H9 (cell line): ENCODE measurements at regions not wholly inside any gene's neighbourhood (a gene's known extent, or its start where the extent isn't known, plus 50 kb on each side); places are given as distances from the start of the nearest gene placed in this dataset.

ENCODE experiments used
- DNase-seq: peaks from one replicate; pipeline ENCODE4 v3.0.0-alpha.2; 2017
- H2AFZ ChIP-seq: one replicate; pipeline ENCODE4 v1.6.1; 2013; ENCODE audit warnings: mild to moderate bottlenecking, low read length, control low read depth, moderate library complexity
- H2AK5ac ChIP-seq: 2 replicates; pipeline ENCODE4 v1.6.1; 2013; ENCODE audit warnings: low read length, control low read depth, mixed read lengths; ENCODE audit not compliant: insufficient read length
- H2BK120ac ChIP-seq: one replicate; pipeline ENCODE4 v1.6.1; 2013; ENCODE audit warnings: low read depth, mild to moderate bottlenecking, low read length, control low read depth, inconsistent platforms; ENCODE audit not compliant: poor library complexity, severe bottlenecking
- H2BK12ac ChIP-seq: 2 replicates; pipeline ENCODE4 v1.6.1; 2013; ENCODE audit warnings: low read length, control low read depth, mixed read lengths, low read depth; ENCODE audit not compliant: insufficient read length
- H2BK15ac ChIP-seq: 2 replicates; pipeline ENCODE4 v1.6.1; 2013; ENCODE audit warnings: low read depth, low read length, control low read depth
- H2BK20ac ChIP-seq: one replicate; pipeline ENCODE4 v1.6.1; 2013; ENCODE audit warnings: low read depth, mild to moderate bottlenecking, low read length, control low read depth, inconsistent platforms; ENCODE audit not compliant: poor library complexity, severe bottlenecking
- H2BK5ac ChIP-seq: 2 replicates; pipeline ENCODE4 v1.6.1; 2013; ENCODE audit warnings: low read length, control low read depth, mixed read lengths; ENCODE audit not compliant: insufficient read length
- H3K14ac ChIP-seq: 2 replicates; pipeline ENCODE4 v1.6.1; 2013; ENCODE audit warnings: low read length, control low read depth; ENCODE audit not compliant: insufficient read depth
- H3K18ac ChIP-seq: 2 replicates; pipeline ENCODE4 v1.6.1; 2013; ENCODE audit warnings: low read depth, mild to moderate bottlenecking, mixed read lengths, low read length, control low read depth; ENCODE audit not compliant: insufficient read length
- H3K23ac ChIP-seq: 2 replicates; pipeline ENCODE4 v1.6.1; 2013; ENCODE audit warnings: low read length, control low read depth, mixed read lengths, low read depth; ENCODE audit not compliant: insufficient read length
- H3K23me2 ChIP-seq: 2 replicates; pipeline ENCODE4 v1.6.1; 2013; ENCODE audit warnings: low read depth, mild to moderate bottlenecking, mixed read lengths, low read length, control low read depth; ENCODE audit not compliant: insufficient read length, poor library complexity, severe bottlenecking
- H3K27ac ChIP-seq: 2 replicates; pipeline ENCODE4 v1.5.1; 2013; ENCODE audit warnings: low read length, control low read depth, mixed read lengths, low read depth; ENCODE audit not compliant: insufficient read length
- H3K27me3 ChIP-seq: 2 replicates; pipeline ENCODE4 v1.6.1; 2013; ENCODE audit warnings: low read length, control low read depth, inconsistent platforms; ENCODE audit not compliant: insufficient read depth
- H3K4ac ChIP-seq: 2 replicates; pipeline ENCODE4 v1.6.1; 2013; ENCODE audit warnings: low read depth, mild to moderate bottlenecking, control low read depth, inconsistent platforms, low read length, moderate library complexity
- H3K4me1 ChIP-seq: 2 replicates; pipeline ENCODE4 v1.6.1; 2013; ENCODE audit warnings: low read length, control low read depth, inconsistent platforms; ENCODE audit not compliant: insufficient read depth
- H3K4me2 ChIP-seq: 2 replicates; pipeline ENCODE4 v1.6.1; 2013; ENCODE audit warnings: low read length, control low read depth, mixed read lengths; ENCODE audit not compliant: insufficient read length, insufficient read depth
- H3K56ac ChIP-seq: 2 replicates; pipeline ENCODE4 v1.6.1; 2013; ENCODE audit warnings: low read depth, mild to moderate bottlenecking, mixed read lengths, low read length, control low read depth; ENCODE audit not compliant: insufficient read length
- H3K79me1 ChIP-seq: 2 replicates; pipeline ENCODE4 v1.6.1; 2013; ENCODE audit warnings: low read depth, mild to moderate bottlenecking, moderate library complexity, low read length, control low read depth, inconsistent platforms; ENCODE audit not compliant: insufficient read depth, poor library complexity, severe bottlenecking
- H3K79me2 ChIP-seq: 2 replicates; pipeline ENCODE4 v1.6.1; 2013; ENCODE audit warnings: low read length, control low read depth, inconsistent platforms; ENCODE audit not compliant: insufficient read depth
- H3K9ac ChIP-seq: 2 replicates; pipeline ENCODE4 v1.6.1; 2013; ENCODE audit warnings: low read length, control low read depth, mixed read lengths; ENCODE audit not compliant: insufficient read length; ENCODE audit errors: extremely low read depth
- H3K9me3 ChIP-seq: one replicate; pipeline ENCODE4 v1.6.1; 2013; ENCODE audit warnings: low read depth, low read length, inconsistent platforms; ENCODE audit not compliant: control insufficient read depth
- H3T11ph ChIP-seq: one replicate; pipeline ENCODE4 v1.6.1; 2013; ENCODE audit warnings: mild to moderate bottlenecking, low read length, control low read depth, inconsistent platforms
- H4K20me1 ChIP-seq: one replicate; pipeline ENCODE4 v1.6.1; 2013; ENCODE audit not compliant: control insufficient read depth, insufficient read length, insufficient read depth
- H4K5ac ChIP-seq: 2 replicates; pipeline ENCODE4 v1.6.1; 2013; ENCODE audit warnings: low read depth, mild to moderate bottlenecking, mixed read lengths, low read length, control low read depth; ENCODE audit not compliant: insufficient read length
- H4K8ac ChIP-seq: replicated peaks from 2 replicates; pipeline ENCODE4 v1.6.1; 2013; ENCODE audit warnings: low read length, control low read depth, mixed read lengths, low read depth; ENCODE audit not compliant: insufficient read length
- H4K91ac ChIP-seq: 2 replicates; pipeline ENCODE4 v1.6.1; 2013; ENCODE audit warnings: low read depth, mild to moderate bottlenecking, moderate library complexity, mixed read lengths, low read length, control low read depth; ENCODE audit not compliant: insufficient read length
- H3K27ac Mint-ChIP-seq, 3 experiments: 2 replicates in 2 of 3; 3 replicates in 1 of 3; pipeline ENCODE4 v1.8.0; 2020 to 2021; ENCODE audit warnings: mixed read lengths in 3 of 3, mild to moderate bottlenecking in 1 of 3, moderate library complexity in 1 of 3
- H3K27me3 Mint-ChIP-seq: 2 replicates; pipeline ENCODE4 v1.8.0; 2021; ENCODE audit warnings: low read depth, mild to moderate bottlenecking, moderate library complexity, mixed read lengths
- H3K36me3 Mint-ChIP-seq, 3 experiments: 2 replicates in 2 of 3; 3 replicates in 1 of 3; pipeline ENCODE4 v1.8.0; 2020 to 2021; ENCODE audit warnings: low read depth in 3 of 3, mixed read lengths in 3 of 3; ENCODE audit not compliant: insufficient read depth in 1 of 3
- H3K4me1 Mint-ChIP-seq, 2 experiments: 2 replicates each; pipeline ENCODE4 v1.8.0; 2020; ENCODE audit warnings: mixed read lengths in 2 of 2
- H3K4me3 Mint-ChIP-seq, 2 experiments: 2 replicates in 1 of 2; 3 replicates in 1 of 2; pipeline ENCODE4 v1.8.0; 2020 to 2021; ENCODE audit warnings: mild to moderate bottlenecking in 2 of 2, mixed read lengths in 2 of 2, moderate library complexity in 1 of 2
- H3K9me3 Mint-ChIP-seq, 2 experiments: 2 replicates in 1 of 2; 3 replicates in 1 of 2; pipeline ENCODE4 v1.8.0; 2020; ENCODE audit warnings: mild to moderate bottlenecking in 2 of 2, mixed read lengths in 2 of 2, moderate library complexity in 1 of 2
- CTCF ChIP-seq: fragments of 200-600 bp; sonication (generic); conservative IDR thresholded peaks from 3 replicates; pipeline ENCODE4 v1.8.0; 2021; ENCODE audit warnings: antibody characterized with exemption, mild to moderate bottlenecking
- WGBS: extraction: QIAGEN DNeasy Blood & Tissue Kit; methylation state at CpG from one replicate; pipeline ENCODE4 v1.1.7; 2013; ENCODE audit warnings: missing lambda C conversion rate, low lambda C conversion rate, mixed read lengths; ENCODE audit not compliant: insufficient read length; ENCODE audit errors: extremely low coverage; 5-methylcytosine and 5-hydroxymethylcytosine counted together

DNA sequence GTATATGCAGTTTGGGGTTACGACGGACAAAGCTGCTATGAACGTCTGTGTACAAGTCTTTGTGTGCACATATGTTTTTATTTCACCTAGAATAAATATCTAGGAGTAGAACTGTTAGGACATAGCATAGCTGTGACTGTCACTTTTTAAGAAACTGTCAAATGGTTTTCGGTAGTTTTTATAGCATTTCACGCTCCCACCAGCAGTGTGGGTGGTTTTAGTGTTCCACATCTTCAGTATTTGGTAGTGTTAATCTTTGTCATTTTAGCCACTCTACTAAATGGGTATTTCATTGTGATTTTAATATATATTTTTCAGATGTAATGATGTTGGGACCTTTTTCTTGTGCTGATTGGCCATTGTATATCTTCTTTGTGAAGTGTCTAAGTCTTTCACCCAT, 109.1 kb upstream of the BCAT1 start:
- Histone ChIP-seq H4K8ac (no peak overlapping the region), H3K4ac (no peak overlapping the region), H3T11ph (no peak overlapping the region), H2BK15ac (no peak overlapping the region), H2BK20ac (no peak overlapping the region), H4K20me1 (no peaks in the 10 kb centered on the region), H3K23ac (no peak overlapping the region), H3K14ac (no peak overlapping the region), H3K4me2 (no peak overlapping the region), H3K27ac (no peak overlapping the region), H2AK5ac (no peak overlapping the region), H3K79me2 (no peaks in the 10 kb centered on the region), H2AFZ (no peak overlapping the region), H3K56ac (no peak overlapping the region), H2BK120ac (no peak overlapping the region), H3K9ac (no peak overlapping the region), H4K91ac (no peak overlapping the region), H3K9me3 (no peaks in the 10 kb centered on the region), H3K4me1 (no peaks in the 10 kb centered on the region; the same call in 1 of the 2 replicates), H3K18ac (no peak overlapping the region), H3K79me1 (no peaks in the 10 kb centered on the region), H2BK12ac (no peak overlapping the region), H2BK5ac (no peak overlapping the region), H4K5ac (no peak overlapping the region), H3K27me3 (no peaks in the 10 kb centered on the region), H3K23me2 (no peaks in the 10 kb centered on the region)
- Mint-ChIP-seq H3K36me3 (no peaks in the 10 kb centered on the region), H3K9me3 (no peaks in the 10 kb centered on the region), H3K27ac (no peak overlapping the region), H3K4me1 (peaks cover 3 to 5% of the 10 kb centered on the region in 2 experiments; a peak in 3 of 4 replicates), H3K4me3 (no peak overlapping the region), H3K27me3 (no peaks in the 10 kb centered on the region; the same call in 1 of the 2 replicates)
- no CpG with 5 or more reads among the region's 5 CpGs for WGBS
- TF ChIP-seq CTCF = no peak
- DNase-seq = no peak
